Fibroblast of mammary gland (primary cell): ENCODE measurements at regions not wholly inside any gene's neighbourhood (a gene's known extent, or its start where the extent isn't known, plus 50 kb on each side); places are given as distances from the start of the nearest gene placed in this dataset.
"Not testable (repeated sequence)": the region's sequence is repeated elsewhere in the genome, so short reads cannot be mapped to it uniquely, and the experiment has no call there.

Source experiments
- DNase-seq: peaks from one replicate; pipeline ENCODE4 v3.0.0-alpha.2; 2010; ENCODE audit warnings: low read depth
- H3K4me3 ChIP-seq: 2 replicates; pipeline ENCODE4 v1.5.1; 2011; ENCODE audit warnings: low read depth, mild to moderate bottlenecking, low read length, moderate library complexity; ENCODE audit not compliant: control insufficient read depth
- CTCF ChIP-seq: conservative IDR thresholded peaks from 2 replicates; pipeline ENCODE4 v1.5.1; 2011; ENCODE audit warnings: low read depth, low read length, inconsistent platforms; ENCODE audit not compliant: control insufficient read depth, insufficient read depth

GRCh38 chr4:67320645-67321044, 224.7 kb downstream of the CENPC start:
- TF ChIP-seq CTCF, result no peak
- H3K4me3 ChIP-seq, result no peak overlapping the region
- no peak for DNase-seq

GRCh38 chr4:67319607-67320006, 225.7 kb downstream of the CENPC start:
- H3K4me3 ChIP-seq, DNase-seq: not testable (repeated sequence)

- H3K4me3 ChIP-seq, DNase-seq: not testable (repeated sequence)
Observed at GRCh38 chr4:67300497-67301185, 244.7 kb downstream of the CENPC start.

- no peak for DNase-seq
- no peak for TF ChIP-seq CTCF
Observed at GRCh38 chr4:67292636-67293035, 252.7 kb downstream of the CENPC start.

GRCh38 chr4:67292045-67292444, 253.3 kb downstream of the CENPC start:
- H3K4me3 ChIP-seq, result no peak overlapping the region
- TF ChIP-seq CTCF, result no peak
- DNase-seq, result no peak

More at GRCh38 chr4:67292636-67293035, 252.7 kb downstream of the CENPC start:
- H3K4me3 ChIP-seq, result no peak overlapping the region

- H3K4me3 ChIP-seq, result no peak overlapping the region
- no peak for DNase-seq
- no peak for TF ChIP-seq CTCF
Observed at GRCh38 chr4:67291644-67292043, 253.7 kb downstream of the CENPC start.

GRCh38 chr4:67288964-67289363, 256.3 kb downstream of the CENPC start:
- no peak overlapping the region for H3K4me3 ChIP-seq
- TF ChIP-seq CTCF, result peak; percentile 11
- DNase-seq, result peak; percentile 0

- no peak for DNase-seq
- TF ChIP-seq CTCF, result no peak
- no peak overlapping the region for H3K4me3 ChIP-seq
Observed at GRCh38 chr4:67286724-67287123, 258.6 kb downstream of the CENPC start.
